ENCODE measurements at regions not wholly inside any gene's neighbourhood (a gene's known extent, or its start where the extent isn't known, plus 50 kb on each side); places are given as distances from the start of the nearest gene placed in this dataset.
A peak's percentile ranks its signal among the peaks of the same experiment; 100 is the strongest.

- no peak for DNase-seq (ENCODE audit: low spot score)
These were observed 1251.0 kb upstream of the PCDH9 start for GRCh38 chr13:68481130-68481529.

DNA sequence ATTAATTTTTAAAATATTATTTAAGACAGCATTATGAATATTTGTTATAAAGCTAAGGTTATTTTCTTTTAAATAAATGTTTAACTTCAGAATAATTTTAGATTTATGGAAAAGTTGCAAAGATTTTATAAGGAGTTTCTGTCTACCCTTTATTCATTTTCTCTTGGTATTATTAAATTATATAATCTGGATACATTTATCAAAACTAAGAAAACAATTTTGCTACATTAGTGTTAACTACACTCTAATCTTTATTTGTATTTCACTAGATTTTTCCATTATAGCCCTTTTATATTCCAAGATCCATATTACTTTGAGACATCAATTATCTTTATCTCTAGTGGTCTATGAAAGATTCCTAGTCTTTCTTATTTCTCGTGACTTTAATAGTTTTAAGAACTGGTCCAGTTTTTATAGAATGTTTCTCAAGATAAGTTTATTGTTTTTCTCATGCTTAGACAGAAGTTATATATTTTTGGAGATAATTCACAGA, 1243.7 kb upstream of the PCDH9 start:
- no peak for DNase-seq (ENCODE audit: low spot score)

DNA sequence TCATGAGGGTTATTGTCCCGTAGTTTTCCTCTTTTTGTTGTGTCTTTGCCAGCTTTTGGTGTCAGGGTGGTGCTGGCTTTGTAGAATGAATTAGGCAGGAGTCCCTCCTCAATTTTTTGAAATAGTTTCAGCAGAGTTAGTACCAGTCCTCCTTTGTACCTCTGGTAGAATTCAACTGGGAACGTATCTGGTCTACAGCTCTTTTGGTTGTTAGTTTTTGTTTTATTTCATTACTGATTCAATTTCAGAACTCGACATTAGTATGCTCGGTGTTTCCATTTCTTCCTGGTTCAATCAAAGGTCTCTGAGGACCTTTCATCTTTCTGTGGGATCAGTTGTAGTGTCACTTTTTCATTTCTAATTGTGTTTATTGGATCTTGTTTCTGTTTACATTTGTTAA, 1237.0 kb upstream of the PCDH9 start:
- DNase-seq (ENCODE audit: low spot score), result no peak

DNA sequence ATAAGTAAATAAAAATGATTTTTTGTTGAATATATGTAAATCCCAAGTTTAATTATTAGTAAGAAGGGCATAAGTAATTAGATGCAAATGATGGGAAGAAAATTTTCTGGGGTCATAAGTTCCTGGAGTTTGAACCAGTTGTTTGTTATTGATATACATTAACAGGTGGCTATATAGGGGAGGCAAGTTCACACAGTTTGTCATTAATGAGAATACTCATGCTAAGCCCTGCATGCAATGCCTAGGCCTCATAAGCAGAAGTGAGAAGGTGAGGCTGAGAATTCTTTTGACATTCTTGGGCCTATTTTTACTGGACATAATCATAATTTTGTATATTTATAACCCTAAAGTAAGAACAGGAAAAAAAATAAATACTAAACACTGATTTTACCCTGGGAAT, 1210.7 kb upstream of the PCDH9 start:
- DNase-seq (ENCODE audit: low spot score), result no peak

DNA sequence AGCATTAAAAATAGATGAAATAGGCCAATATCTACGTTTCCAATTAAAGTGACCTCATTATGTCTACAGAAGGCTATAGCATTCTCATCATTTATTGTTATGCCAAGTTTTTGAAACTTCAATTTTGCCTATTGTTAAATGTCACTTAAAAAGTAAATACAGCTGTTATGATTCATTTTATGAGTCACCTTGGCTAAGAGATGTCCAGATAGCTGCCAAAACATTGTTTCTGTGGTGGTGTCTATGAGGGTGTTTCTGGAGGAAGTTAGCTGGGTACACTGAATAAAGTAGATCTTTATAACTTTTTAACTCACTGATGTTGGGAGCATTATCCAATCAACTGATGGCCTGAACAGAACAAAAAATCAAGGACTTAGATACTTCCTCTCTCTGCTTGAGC, 1209.7 kb upstream of the PCDH9 start:
- DNase-seq (ENCODE audit: low spot score), result no peak

- no peak for DNase-seq (ENCODE audit: low spot score)
These were observed 1198.2 kb upstream of the PCDH9 start for GRCh38 chr13:68428292-68428691.

DNA sequence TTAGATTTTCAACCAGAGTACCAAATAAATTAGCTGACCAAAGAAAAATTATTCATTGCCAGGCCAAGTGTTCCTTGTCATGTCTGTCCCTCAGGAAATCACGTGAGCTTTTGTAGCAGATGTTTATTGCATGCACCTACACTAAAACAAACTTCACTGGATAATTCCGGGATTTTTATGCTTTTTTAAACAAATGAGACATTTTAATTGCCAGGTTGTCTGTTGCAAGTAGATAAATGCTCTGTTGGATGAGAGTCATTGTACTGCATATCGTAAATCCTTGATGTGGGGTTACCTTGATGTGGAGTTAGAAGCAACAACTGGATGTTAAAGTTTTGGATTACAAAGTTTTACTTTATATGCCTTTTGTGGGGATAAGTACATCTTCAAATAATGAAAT, 1187.7 kb upstream of the PCDH9 start:
- no peak for DNase-seq (ENCODE audit: low spot score)

- no peak for DNase-seq (ENCODE audit: low spot score)
These were observed 1179.9 kb upstream of the PCDH9 start for GRCh38 chr13:68410007-68410406.

GRCh38 chr13:68390987-68391386, 1160.9 kb upstream of the PCDH9 start:
- no peak for DNase-seq (ENCODE audit: low spot score)

GRCh38 chr13:68386808-68387207, 1156.7 kb upstream of the PCDH9 start:
- DNase-seq (ENCODE audit: low spot score), result no peak

DNA sequence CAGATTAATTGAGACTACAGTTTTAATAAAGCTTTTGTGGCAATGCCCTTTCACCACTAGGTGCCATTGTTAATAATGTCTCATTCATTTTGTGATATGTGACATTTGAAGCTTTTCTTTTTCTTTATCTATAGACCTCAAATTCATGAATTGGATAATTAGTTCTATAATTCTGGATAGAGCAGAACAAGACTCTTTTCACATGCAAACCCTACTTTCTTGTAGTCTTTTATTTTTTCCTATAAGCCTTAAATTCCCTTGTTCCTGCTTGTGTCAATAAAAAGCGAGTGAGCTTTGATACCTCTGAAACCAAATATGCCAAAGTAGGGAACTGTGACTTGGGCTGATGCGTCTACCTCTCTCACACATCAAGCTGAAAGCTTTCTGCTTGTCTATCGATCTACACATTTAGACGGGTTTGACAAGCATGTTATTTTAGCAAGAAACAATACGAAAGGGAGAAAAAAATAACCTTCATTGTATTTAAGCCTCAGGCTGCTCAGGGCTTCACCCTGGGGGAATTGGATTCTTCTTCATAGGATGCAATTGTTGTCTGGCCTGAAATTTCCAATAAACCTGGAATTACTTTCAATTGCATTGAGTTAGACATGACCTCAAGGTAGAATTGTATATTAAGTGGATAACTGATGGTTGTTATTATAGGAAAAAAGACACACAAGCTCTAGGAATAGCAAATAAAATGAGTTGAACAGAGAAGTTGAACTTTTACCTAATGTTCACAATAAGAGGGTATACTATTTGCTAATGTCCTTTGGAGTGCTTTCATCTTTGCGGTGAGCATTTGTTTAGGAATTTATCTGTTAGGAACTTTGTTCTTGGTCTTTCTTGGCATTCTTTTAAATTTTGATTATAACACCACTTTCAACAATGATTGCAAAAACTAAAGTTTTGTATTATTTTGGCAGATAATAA, 1150.2 kb upstream of the PCDH9 start:
- no peak for DNase-seq (ENCODE audit: low spot score)

DNA sequence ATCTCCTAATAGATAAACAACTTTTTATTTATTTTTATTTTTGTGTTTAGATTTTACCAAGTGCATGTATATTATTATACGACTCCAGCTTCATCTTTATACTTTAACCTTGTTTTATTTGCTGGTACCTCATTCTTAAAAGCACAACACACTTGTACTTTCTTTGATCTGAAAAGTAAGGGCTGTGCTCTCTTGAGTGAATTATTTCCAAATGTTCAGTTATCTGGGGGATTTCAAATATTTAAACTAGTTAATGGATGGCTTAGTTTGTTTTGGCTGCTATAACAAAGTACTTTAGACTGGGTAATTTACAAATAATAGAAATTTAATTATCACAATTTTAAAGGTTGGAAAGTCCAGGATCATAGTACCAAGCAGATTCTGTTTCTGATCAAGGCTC, 1148.2 kb upstream of the PCDH9 start:
- no peak for DNase-seq (ENCODE audit: low spot score)

- no peak for DNase-seq (ENCODE audit: low spot score)
These were observed 1144.9 kb upstream of the PCDH9 start for GRCh38 chr13:68375004-68375403.

DNA sequence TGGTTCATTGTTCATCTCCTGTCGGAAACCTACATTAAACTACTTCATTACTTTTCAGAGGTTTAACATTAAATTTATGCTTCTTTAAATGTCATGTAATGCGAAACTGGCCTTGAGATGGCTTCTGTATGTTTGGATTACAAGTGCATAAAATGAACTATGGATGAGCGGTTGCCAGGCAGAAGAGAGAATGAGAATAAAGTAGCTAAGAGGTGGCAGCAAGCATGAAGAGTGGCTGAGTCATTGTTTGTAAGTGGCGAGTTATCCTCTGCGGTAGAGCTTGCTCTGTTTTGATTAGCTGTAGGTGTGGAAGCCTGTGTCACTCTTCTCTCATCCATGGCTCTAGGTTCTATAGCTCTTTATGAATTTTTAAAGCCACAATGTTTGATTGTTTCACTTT, 1139.6 kb upstream of the PCDH9 start:
- no peak for DNase-seq (ENCODE audit: low spot score)

GRCh38 chr13:68368922-68369321, 1138.8 kb upstream of the PCDH9 start:
- no peak for DNase-seq (ENCODE audit: low spot score)

DNA sequence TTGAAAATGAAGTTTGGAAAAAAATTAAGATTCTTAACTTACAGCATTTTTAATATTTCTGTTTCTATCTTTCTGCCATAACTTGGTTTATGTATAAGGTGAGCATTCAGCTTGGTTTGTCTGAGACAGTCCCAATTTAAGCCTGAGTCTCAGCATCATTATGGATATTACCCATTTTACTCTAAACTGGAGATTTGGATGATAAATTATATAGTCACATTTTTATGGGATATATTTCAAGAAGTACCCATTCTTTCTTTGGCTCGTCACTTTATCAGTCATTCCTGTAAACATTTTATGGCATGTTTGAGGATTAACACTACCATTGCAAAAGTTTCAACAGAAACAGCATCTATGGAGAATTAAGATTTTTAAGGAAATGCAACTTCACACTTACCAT, 1129.0 kb upstream of the PCDH9 start:
- no peak for DNase-seq (ENCODE audit: low spot score)

- no peak for DNase-seq (ENCODE audit: low spot score)
These were observed 1128.2 kb upstream of the PCDH9 start for GRCh38 chr13:68358294-68358705.

DNA sequence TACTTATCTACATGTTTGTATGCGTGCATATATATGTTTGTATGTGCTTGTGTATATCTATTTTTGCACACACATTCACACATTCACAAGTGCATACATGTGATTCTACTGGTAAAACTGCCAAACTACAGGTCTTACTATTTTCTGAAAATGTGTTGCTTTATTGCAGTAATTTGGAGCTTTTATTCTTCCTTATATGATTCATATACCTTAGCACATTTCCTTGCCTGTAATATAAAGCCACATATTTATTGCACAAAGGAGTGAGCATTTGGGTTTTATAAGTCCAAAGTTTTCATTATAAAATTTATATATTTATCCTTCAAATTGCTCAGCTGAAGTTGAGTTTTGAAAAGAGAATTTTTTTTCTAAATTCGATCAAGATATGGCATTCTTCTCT, 1120.4 kb upstream of the PCDH9 start:
- no peak for DNase-seq (ENCODE audit: low spot score)

DNA sequence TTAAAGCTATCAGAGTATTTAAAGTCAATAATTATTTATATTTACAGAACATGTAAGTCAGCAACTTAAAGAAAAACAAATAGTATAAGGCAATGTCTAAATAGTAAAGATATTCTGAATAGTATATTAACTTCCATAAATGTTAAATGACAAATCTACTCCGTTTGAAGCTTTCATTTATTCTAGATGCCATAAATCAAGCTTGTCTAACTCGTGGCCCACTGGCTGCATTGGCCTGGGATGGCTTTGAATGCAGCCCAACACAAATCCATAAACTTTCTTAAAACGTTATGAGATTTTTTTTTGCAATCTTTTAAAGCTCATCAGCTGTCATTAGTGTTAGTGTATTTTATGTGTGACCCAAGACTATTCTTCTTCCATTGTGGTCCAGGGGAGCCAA, 1117.1 kb upstream of the PCDH9 start:
- no peak for DNase-seq (ENCODE audit: low spot score)

DNA sequence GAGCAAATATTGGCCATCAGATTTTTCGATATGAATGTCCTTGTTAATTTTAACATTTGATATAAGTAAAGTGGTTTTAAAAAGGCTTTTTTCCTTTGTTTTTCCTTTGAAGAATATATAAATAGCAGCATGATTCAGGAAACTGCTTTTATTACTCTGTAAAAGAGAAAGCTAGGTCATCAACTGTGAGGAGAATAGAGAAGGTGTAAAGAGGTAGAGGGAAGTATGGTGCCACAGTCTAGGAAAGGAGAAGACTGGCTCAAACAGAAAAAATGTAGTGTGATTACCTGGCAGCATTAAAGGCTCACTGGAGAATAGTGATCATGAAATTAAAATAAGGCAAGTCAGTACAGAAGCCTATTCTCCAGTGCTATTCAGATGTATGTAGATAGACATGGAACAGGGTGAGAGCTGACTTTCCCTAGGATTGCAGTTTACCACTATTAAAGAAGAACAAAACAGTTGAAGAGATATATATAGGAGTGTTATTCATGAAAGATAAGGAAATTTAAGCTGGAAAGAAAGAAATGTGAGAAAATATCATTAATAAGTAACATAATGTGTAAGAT, 1115.9 kb upstream of the PCDH9 start:
- no peak for DNase-seq (ENCODE audit: low spot score)

DNA sequence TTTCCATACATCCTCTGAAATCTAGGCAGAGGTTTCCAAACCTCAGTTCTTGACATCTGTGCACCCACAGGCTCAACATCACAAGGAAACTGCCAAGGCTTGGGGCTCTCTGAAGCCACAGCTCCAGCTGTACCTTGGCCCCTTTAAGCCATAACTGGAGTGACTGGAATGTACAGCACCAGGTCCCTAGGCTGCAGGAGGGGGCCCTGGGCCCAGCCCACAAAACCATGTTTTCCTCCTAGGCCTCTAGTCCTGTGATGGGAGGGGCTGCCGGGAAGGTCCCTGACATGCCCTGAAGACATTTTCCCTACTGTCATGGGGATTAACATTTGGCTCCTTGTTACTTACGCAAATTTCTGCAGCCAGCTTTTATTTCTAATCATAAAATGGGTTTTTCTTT, 1093.0 kb upstream of the PCDH9 start:
- DNase-seq (ENCODE audit: low spot score), result no peak

DNA sequence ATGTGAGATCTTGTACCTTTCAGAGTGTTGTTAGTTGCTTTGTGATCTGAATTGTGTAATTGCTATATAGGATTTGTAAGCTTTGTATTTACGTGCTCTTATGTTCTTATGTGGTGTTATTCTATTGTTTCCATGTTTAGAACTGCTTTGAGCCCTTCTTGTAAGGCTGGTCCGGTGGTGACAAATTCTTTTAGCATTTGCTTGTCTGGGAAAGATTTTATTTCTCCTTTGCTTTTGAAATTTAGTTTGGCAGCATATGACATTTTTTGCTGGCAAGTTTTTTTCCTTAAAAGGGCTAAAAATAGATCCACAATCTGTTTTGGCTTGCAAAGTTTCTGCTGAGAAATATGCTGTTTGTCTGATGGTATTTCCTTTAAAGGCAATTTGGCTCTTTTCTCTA, 1089.2 kb upstream of the PCDH9 start:
- no peak for DNase-seq (ENCODE audit: low spot score)

DNA sequence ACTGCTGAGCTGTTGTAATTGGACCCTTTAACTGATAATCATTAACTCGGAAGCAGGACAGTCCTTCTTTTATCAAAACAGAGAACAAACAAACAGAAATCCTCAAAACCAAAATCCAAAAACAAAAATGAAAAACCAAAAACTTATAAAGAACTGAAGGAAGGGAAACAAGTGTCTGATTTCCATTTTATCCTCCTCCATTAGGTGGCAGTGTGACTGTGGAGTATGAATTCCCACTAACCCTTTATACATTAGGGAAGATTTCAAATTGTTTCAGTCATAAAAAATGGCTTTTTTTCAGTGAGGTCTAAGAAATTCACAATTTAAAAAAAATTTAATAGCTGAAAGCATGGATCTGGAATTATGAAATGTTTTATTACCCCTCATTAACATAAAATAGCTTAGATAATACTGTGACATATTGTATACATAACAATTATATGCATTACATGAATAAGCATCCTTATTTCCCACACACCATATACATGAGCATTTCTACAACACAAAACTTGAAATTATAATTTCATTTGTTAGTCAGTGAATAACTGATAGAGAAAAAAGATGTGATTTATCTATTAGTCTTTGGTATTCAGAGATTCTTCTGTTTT, 1074.3 kb upstream of the PCDH9 start:
- peak; percentile 4 for DNase-seq (ENCODE audit: low spot score)
